SW 1271 (cell line): ENCODE measurements at regions not wholly inside any gene's neighbourhood (a gene's known extent, or its start where the extent isn't known, plus 50 kb on each side); places are given as distances from the start of the nearest gene placed in this dataset.

ENCODE experiments used
- DNase-seq, 2 experiments: peaks; one replicate each; lab custom pipeline; 2025; lab: John Stamatoyannopoulos, UW

DNA sequence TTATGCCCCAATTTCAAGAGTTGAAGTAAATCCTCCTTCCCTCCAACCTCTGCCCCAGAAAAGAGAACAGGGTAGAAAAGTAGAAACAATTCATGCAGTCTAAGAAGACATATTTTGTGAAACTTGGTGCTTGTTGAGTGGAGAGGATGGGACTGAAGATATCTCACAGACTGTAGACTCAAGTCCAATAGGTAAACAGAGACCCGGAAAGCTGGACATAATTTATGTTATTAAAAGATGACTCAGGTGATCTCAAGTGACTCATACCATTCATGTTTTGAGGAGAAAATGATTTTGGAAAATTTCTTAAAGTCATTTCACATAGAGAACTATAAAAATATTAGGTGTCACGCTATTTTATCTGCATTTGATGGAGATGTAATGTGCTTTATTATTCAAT, 203.1 kb upstream of the SOX9 start:
- DNase-seq = no peak

DNA sequence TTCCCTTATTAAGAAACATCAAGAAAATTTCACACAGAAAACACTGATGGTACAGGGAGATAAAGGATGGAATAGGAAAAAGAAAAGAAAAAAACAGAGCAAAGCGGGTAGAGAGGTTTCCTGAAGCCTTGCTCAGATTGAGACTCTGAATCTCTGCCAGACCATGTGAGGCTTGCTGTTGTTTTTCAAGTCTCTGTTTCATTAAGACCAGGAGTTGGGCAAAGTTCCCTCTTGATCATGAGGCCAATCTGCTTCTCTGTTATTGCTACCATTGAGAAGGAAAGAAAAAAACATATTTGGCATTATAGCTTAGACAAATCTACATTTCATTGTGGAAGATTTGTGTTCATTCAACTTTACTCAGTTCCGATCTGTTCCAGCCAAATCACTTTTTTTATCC, 201.6 kb upstream of the SOX9 start:
- DNase-seq = no peak

DNA sequence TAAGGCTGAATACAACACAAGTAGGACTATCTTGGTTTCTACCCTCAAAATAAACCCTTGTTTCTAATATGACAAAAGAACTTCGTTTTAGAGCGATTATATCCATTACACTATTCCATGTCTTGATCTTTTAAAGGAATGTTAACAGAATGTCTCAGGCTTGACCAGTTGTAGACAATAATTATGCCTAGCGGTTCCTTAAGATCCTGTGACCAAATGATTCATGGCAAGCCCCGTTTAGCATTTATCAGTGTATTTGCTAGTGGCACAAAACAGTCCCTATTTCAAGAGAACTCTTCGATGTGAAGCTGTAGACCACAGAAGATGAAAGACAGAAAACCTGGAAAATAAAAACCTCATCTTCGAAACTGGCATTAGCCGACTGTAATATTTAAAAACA, 200.9 kb upstream of the SOX9 start:
- DNase-seq = no peak

DNA sequence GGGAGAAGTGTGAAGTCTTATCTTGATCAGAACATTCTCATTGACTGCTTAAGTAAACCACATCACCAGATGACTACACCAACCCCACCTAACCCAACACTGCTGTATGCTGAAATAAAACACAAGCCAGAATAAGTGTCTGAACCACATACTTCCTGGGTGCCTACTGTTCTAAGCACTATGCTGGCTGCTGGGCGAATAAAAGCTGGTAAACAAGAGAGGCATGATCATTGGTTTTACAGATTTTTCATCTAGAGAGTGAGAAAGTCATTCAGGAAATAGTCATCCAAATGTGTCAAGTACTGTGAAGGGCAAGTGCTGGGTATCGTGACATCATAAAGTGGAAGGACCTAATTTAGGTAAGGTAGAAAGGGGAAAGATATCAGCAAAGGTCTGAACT, 199.0 kb upstream of the SOX9 start:
- no peak for DNase-seq

DNA sequence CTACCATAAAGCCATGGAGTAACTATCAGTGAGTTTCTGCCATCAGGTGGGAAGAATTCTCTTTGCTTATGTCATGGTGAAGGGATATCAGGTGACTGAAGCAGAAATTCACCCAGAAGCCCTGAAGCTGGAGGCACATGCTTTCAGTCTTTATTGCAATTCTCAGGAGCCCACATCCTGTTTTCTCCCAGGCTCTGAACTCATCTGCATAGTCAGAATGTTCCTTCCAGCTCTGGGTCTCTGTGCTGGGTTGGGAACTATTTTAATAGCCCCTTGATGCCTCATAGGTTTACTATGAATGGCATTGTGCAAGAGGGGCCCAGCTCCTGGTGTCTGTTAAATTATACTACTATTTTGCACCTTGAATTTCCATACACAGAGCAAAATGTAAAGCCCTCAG, 198.4 kb upstream of the SOX9 start:
- peak in 1 of 2 experiments; percentile 69 for DNase-seq

DNA sequence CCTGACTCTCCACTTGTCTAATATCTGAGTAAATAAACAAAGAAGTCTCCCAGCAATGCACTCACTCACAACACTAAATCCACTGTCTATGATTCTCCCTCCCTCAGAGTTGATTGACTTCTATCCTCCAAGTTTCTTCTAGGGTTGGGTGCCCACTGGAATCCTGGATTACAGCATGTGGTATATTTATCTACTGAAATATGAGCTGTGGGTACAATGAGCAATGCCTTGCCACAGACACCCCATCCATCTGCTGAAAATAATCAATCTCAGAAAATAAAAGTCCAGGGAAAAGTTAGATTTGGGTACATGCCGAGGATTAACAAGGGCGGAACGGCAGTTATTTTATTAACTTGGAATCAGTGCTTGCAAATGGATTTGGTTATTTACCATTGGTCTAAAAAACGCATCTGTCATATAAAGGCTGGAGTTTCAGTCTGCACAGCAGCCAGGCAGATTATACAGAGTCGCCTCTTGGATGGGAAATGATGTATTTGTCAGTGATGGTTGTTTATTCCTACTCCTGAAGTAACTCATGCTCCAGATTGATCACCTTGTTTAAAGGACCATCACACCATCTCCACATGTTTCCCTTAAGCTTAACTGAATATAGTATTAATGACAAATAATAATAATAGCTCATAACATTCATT, 193.9 kb upstream of the SOX9 start:
- DNase-seq = no peak

DNA sequence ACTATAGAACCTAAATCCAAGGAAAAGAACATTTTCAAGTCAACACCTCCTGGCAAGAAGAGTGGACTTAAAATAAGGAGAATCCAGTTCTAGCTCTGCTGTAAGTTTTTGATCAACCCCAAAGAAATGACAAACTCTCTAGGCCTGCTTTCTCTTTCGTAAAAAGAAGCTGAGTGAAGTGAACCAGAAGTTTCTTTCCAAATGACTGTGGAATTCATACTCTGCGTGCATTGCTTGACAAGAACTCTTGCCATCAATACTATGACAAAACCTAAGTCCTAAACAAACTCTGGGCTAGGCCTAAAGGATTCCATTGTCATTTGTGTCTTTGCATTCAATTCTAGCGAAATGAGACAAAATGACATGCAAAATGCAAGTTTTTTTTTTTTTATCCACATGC, 187.5 kb upstream of the SOX9 start:
- DNase-seq = no peak

DNA sequence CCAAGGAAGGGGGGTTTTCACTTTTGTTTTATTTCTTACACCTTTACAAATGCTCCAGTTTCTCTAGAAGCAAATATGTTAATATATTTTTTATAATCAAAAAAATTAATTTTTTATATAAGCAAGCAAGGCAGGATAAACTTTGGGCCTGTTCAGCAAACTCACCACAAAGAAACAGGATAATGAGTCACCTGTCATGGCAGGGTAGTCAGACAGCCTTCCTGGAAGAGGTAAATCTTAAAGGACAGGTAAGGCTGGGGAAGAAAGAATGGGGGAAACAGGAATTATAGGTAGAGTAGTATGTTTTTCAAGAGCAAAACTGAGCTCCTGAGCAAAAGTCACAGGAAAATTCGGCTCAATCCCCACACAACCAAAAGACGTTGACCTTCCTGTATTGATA, 186.3 kb upstream of the SOX9 start:
- DNase-seq = no peak

DNA sequence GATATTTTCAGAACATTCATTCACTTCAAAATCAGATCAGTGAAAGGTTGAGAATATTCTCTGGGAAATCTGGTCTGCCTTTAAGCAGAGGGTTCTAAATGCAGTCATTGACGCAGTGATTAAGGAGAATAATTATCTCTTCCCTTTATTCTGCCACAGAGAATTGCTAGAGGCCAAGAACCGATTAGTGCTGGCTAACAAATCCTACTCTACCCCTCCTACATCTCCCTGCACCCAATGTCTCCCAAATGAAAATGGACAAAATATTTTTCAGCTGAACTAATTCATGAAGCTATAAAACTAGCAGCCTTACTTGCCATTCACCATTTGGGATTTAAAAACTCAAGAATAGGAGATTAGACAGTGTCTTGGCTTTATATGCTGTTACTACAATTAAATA, 185.5 kb upstream of the SOX9 start:
- DNase-seq = no peak

DNA sequence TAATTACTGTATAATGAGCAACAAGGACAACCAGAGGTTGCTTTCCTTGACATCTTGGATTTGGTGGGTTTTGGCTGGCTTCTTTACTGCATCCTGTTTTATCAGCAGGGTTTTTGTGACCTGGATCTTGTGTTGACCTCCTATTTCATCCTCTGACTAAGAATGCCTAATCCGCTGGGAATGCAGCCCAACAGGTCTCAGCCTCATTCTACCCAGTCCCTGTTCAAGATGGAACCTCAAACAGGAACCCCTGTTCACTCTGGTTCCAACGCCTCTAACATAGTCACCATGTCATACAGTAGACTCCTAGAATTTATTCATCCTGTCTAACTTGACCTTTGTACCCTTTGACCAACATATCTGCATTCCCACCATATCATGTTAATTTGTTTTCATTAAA, 183.8 kb upstream of the SOX9 start:
- no peak for DNase-seq

DNA sequence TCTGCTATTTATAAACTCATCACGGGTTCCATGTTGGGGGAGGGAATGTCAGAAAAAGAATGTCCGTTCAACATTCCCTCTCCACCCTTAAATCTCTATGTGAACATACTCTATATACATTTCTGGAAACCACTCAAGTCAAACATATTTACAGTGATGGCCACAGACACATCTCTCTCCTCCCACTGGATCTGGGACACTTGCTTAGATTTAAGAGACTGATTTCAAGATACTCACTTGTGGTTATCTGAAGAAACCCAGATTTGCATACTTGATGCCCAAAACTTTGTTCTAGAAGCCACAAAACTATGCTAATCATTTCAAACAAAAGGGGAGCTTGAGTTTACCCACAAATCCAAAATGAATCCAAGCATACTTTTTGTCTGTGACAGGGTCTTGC, 182.9 kb upstream of the SOX9 start:
- DNase-seq = no peak

DNA sequence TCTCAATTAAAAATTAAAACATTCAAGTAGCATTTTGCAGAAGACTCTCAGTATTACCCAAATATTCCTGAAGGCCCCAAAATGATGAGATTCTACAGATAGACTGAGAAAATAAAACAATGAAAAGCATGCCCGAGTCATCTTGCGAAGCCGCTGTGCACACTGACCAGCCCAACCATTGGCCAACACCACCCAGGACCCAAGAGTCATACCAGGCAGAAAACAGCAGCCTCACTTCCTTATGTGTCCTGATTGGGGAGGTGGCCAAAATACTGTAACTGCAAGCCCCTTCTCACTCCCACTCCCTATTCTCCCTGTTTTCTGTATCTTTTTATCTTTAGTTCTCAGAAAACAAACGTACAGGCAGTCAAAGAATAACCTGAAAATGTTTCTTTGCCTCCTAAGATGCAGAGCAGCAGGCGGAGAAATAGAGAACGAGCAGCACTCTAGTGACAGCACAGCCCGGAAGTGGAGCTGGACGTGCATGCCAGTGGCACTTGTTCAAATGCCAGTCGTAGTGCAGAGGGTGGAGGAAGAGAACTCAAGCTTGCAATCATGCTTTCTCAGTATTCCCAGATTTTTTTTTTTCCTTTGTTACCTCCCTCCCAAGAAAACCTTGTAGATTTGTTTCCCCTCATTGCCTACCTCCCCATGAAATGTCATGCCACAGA, 182.3 kb upstream of the SOX9 start:
- DNase-seq = no peak

DNA sequence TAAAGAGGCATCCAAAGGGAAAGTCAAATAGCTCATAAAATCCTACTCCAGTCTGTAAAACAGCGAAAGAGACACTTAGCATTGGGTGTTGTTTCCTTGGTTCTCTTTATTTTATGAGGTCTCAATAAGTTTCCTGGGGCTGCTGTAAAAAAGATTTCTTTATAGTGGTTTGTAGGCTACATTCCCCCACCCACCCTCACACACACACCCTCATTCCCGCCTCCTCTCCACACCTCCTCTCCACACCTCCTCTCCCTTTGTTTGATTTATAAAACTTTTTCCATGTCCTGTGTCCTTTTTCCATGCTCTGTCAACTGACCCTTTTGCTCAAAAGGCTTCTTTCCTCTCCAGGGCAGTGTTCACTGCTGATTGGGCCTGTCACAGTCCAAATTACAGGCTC, 178.9 kb upstream of the SOX9 start:
- DNase-seq = no peak

DNA sequence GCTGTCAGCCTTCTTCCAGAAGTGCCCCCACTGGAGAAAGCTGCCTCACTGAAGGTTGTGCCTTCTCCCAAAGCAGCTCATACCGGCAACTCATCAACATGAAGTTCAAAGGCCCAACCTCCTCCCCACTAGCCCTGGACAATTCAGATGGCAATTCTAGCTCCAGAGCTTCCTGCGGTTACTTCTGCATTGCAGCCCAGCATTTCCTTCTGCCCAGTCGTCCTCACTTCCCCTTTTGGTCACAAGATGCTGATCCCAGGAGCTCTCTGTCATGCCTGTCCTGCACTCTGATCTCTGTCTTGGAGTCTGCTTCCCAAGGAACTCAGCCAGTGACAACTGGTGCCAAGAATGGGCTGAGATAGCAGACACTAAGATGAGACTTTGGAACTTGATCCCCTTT, 178.2 kb upstream of the SOX9 start:
- no peak for DNase-seq

DNA sequence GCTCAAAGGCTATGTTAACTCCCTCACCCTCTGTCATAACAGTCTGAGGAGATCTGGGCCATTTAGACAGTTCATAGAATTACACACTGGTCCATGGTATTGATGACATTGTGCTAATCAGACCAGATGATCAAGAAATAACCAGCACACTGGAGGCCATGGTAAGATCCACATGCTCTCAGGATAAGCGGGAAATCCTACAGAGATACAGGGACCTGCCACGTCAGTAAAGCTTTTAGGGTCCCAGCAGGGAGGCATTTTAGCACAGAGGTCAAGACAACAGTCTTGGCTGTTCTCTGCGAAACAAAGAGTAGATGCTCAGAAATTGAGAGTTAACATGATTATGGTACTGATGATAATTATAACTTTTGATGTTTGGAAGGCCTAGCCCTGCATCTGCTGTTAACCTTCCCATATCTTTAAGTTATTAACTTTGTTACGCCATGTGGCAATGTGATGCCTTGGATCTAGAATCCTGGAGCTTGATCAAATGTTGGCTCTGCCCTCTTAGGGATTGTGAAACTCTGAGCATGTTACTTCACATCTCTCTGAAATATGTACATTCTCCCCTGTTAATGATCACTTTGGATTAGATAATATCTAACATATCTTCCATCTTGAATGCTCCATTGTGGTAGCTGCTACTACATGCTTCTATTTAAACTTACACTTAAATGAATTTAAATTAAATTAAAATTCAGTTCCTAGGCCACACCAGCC, 172.0 kb upstream of the SOX9 start:
- no peak for DNase-seq

DNA sequence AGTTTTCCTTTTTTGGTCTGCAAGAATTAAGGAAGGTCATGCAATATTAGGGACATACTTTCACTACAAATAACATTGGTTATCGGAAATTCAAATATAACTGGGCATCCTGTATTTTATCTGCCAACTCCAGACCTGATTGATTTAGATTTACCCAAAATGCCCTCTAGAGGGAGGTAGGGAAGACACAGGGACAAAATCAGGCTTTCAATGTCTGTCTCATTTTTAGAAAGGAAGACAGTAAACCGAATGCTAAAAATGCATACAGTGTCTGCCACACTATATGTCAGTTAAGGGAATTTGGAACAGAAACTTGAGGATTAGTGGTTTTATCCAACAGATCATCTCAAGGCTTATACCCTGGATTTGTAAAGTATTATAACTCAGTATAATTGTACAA, 161.7 kb upstream of the SOX9 start:
- DNase-seq = peak in 1 of 2 experiments; percentile 7

DNA sequence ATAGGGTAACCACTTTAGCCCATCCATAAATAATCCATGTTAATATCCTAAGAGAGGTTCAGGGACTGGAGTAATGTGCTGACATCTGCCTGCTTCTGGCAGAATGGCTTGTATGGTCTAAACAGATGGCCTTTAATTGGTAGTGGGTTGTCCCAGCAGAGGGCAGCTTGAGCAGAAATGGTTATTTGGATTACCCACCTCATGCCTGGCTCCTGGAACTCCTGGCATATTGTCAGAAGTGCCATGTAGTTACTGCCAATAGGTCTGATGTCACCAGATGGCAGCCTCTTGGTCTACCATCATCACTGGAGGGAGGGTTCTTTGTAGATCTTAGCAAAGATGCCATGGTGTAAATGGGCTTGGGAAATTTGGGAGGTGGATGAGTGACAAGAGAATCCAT, 157.5 kb upstream of the SOX9 start:
- no peak for DNase-seq

DNA sequence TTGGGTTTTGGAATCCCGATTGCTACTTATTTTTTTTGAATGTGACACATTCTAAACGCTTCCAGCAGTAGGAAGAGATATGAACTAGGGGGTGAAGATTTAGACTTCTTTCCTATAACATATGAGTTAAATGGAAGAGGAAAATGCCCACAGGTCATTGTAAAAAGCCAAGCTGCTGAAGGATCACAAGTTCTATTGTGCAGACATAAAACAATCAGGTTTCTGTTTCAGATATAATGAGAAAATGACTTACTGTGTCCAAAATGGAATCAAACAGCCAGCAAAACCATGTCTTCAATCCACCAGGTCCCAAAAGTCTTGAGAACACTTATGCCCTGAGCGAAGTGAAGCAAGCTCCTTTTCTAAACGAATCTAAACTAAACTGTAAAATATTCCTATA, 157.0 kb upstream of the SOX9 start:
- DNase-seq = no peak

DNA sequence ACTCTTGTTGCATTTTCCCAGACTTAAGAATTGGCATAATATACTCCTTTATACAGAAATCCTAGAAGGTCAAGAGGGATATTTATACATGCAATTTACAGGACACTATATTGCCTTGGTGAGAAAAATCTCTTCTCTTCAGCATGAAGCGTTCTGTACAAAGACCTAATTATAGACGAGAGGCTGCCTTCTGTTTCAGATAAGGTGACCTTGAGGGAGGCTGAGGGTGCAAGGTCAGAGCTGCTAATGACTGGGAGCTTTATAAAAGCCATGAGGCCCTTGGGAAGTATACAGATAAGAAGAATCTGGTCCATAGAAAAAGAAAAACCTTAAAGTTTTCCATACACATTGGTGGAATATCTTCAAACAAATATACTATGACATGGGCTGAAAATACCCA, 156.3 kb upstream of the SOX9 start:
- DNase-seq = no peak

DNA sequence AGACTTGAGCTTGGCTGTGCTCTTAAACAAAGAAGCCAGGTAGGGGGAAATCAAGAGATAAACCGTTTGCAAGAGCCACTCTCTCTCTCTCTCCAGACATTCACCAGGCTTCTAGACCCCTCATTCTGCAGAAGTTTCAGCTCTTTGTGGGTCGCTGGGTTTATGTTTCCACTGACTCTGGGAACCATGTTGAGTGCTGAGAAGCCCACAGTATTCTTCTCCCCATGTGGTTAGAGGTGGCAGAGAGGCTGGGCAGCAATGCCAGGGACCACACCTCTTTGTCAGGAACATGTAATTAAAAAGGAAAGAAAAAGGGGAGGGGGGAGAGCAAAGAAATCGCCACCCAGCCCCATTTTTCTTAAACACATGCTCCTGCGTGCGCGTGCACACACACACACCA, 154.8 kb upstream of the SOX9 start:
- no peak for DNase-seq

DNA sequence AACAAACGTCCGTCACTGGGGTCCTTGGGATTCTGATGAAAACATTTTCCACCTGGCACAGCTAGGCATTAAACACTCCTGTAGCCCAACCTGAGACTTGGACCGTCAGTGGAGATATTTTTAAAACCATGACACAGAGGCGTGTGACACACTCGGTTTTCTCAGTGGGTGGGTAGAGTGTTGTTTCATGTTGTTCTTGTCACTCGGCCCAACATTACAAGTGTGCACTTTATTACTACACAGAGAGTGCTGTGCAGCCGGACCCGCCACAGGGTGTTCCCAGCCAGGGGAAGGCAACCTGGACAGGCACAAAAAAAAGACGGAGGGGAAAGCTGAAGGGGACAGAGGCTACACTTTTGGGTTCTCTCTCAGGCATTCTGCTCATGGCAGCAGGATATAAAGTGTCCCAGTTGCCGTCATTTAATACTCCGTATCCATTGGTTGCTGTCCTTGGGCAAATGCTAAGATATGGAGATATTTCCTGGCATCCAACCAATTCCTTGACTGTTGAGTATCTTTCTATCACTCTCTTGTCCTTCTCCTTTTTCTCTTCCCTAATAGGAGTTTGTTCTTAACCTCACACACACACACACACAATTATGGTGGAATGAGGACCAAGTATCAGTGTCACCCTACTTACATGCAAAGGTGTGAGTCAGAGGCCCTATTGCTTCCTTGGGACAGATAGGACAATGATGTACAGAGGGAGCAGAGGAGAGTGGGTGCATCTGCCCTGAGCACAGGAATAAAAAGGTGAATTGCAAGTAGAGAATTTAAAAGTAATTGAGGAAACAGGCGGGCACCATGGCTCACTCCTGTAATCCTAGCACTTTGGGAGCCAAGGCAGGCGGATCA, 154.1 kb upstream of the SOX9 start:
- DNase-seq = no peak

DNA sequence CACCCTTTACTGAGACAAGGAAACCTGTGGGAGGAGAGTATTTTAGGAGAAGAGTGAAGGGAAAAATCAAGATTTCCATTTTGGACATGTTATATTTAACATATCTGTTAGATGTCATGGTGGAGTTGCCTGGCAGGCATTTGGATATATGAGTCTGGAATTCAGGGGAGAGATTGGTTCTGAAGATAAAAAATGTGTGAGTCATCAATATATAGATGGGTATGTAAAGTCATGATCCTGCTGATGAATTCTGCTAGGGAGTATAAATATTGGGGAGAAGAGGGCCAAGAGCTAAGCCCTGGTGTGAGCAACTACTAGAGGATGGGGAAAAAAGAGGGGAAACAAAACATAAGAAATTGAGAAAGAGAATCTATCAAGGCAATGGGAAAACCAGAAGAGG, 151.3 kb upstream of the SOX9 start:
- DNase-seq = no peak

DNA sequence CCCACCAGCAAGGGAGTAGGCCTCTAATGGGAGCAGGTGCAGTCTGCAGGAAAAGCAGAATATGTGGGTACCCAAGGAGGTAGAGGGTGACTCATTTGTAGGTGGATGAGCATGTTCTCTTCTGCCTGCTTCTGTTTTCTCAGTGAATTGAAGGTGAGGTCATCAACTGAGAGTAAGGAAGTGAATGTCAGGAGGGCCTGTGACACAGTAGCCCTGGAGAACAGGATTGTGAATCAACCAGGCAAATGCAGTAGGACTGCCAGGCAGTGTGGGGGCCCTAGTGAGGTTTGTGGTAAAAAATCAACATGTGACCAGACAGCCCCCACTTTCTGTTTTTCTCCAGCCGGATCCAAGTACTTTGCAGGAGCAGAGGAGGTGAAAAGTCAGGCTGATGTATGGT, 150.5 kb upstream of the SOX9 start:
- DNase-seq = no peak
